NK-92 treated with Interleukin-12 subunit alpha and Interleukin-12 subunit beta, amount 100 ng/mL, for 24 hours (cell line): ENCODE measurements at regions not wholly inside any gene's neighbourhood (a gene's known extent, or its start where the extent isn't known, plus 50 kb on each side); places are given as distances from the start of the nearest gene placed in this dataset.

Source experiments
- DNase-seq: peaks from one replicate; lab custom pipeline; 2025; lab: John Stamatoyannopoulos, UW

DNA sequence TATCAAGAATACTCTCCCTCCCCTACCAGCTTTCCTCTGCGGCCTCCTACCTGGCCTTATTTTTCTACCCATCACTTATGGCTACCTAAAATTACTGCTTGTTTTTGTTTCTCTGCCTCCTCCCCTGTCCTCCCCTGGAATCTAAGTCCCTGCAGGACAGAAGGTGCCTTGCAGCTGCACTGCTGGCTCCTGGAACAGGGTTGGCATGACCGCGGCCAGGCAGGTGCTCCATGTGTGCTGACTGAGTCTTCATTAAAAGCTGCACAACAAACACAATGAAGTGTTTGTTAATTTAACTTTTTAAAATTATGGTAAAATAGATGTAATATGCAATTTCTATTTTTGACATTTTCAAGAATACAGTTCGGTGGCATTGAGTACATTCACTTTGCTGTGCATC is 171.9 kb upstream of the FHL2 start:
- no peak for DNase-seq

DNA sequence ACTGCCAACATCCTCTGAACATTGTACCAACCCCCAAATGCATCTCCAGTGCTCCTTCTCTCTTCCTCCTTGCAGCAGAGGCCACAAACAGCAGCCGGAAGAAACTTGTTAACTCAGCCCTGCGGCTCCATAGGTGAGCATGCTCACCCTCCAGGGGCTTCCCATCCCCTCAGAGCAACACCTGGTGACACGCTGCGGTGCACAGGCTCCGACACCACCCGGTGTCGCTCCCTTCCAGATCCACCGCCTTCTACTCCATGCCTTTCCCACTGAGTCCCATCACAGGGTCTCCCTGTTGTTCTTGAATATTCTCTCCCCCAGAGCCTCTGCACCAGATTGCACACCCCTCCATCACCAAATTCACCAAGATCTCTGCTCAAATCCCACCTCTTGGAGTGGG is 171.5 kb upstream of the FHL2 start:
- DNase-seq, result no peak

DNA sequence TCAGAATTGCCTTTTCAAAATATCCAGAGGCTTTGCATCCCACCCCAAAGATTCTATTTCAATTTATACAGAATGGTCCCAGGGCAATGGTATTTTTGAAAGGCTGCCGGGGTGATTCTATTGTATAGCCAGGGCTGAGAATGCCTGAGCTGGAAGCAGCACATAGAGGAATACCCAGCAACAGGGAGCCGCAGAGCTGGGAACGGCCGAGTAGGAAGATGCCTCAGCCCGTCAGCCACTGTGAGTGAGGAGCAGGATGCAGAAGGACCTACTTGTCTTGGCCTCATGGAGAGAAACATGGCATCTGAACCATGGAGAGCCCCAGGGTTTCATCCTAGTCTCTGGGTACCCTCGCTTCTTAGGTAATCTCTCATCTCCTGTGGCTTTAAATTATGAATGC is 170.8 kb upstream of the FHL2 start:
- no peak for DNase-seq

DNA sequence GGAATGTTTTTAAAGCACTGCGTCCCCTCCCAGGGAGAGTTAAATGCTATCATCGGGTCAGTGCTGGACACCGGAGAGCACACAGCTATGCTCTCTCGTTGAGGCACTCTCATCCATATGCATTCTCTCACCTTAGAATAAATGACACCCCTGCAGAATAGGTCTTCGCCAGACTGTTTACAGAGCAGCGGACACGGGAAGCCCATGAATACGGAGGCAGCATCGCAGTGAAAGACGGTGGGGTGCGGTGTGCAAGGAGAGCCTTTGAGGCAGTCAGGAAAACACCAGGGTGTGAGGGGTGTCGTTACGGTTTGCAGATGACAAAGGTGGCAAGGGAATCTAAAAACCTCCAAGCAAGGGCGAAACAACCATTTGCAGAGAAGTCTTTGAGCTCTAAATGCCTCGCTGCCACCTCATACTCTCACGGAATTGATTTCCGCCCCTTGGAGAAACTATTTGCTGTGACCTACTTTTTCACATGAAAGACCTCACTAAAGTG is 169.2 kb upstream of the FHL2 start:
- no peak for DNase-seq

DNA sequence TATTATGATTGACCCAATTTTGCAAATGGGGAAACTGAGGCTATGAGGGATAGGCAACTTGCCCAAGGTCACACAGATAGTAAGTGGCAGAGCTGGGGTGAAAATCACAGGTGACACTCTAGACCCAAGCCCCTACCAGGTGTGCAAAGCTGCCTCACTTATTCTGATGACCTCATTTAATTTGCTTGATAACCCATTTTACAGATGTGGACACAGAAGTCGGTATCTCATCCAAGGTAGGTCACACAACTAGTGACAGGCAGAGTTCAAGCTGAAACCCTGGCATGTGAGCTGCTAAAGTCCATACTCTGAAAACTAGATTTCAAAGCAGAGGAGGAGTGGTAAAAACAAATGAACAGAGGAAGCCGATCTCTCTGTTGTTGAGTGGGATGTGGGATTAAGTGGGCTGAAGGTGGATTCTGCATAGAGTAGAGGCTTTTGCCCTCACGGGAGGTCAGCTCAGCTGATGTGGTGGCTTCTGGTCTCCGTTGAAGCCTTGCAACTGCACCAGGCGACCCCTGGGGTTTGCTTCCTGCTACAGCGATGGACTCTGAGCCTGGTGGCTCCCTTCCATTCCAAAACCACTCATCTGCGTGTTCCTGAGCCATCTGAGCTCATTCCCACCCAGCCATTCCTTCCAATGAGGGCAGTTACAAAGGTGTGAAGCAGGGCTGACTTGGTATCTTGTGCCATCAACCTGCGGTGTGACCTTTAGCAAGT is 164.3 kb upstream of the FHL2 start:
- DNase-seq, result no peak

DNA sequence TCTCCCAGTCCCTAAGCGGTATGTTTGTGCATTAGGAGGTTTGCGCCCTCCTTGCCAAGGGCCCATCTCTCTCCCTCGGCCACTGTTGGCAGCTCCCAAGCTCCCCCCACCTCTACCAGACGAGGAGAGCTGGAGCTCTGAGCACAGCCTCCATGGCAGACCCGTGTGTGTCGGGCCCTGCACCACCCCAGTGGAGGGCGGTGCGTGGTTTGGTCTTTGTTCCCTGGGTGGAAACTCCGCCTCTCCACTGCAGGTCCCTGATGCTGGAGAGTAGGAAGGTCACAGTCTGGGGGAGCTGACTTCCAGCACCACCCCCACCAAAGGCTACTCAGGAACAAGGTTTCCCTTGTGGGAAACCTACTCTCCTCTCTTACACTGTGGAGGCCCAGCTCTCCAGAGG is 162.6 kb upstream of the FHL2 start:
- DNase-seq, result no peak

DNA sequence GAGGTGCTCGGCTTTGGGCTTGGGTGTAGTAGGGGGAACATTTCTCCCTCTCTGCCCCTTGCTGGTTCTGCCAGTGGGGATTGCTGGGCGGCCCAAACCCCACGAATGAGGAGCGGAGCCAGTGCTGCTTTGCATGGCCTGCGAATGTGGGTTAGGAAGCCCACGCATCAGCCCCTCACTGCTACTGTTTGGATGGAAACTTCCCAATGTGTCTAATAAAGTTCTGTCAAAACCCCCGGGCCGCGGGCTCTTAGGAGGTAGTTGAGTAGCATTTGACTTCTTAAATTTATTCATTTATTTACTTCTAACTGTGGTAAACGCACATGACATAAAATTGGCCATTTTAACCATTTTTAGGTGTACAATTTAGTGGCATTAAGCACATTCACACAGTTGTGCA is 161.3 kb upstream of the FHL2 start:
- no peak for DNase-seq

DNA sequence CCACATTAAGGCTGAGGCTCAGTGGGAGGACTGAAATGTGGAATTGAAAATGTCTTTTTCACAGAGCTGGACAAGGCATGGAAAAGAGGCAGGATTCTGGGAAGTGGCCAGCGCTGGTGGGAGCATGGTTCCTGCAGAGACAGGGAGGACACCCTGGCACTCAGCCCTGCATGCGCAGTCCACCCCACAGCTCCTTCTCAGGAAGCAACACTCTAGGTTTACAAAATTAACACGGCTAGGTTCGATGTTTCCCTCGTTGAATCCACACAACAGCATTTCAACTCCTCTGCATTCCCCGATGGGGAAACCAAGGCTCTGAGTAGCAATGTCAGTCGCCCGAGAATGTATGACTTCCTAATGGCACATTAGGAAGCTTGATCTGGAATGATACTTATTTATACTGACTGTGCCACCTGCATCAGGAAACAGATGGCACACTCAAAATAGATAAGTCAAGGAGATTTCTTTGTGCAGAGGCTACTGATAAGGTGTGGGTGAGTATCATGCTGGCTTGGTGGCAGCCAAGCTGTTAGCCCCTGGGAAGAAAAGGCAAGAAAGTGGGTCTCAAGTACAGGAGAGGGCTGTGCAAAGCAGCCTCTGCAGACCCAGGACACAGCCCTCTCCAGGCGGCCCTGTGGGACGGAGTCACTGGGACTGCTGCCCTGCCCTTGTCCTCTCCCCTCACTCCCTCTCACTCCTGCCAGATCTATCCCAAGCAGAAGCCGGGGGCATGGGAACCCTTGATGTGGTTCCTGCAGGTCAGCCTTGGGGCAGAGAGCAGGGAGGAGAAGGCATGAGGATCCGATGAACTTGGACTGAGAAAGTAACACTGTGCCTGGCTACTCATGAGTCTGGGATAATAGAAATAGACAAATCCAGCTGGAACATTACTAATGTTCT is 158.4 kb upstream of the FHL2 start:
- DNase-seq, result no peak

DNA sequence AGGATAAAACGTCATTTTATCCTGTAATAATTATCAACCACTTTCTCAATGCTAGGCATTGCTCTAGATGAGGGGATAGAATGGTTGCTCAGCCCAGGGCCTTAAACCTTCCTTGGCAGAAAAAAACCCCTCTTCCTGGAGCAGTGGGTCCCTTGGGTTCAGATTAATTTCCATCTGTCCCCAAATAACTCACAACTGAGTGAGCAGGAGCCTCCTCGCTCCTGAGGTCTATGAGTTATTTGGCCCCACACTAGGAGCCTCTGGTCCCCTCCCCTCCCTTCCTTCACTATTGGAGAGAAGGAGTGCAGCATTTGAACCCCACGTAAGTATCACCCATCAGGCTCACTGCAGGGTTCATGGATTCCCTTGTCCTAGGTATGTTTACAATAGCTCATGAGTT is 157.5 kb upstream of the FHL2 start:
- DNase-seq, result no peak

DNA sequence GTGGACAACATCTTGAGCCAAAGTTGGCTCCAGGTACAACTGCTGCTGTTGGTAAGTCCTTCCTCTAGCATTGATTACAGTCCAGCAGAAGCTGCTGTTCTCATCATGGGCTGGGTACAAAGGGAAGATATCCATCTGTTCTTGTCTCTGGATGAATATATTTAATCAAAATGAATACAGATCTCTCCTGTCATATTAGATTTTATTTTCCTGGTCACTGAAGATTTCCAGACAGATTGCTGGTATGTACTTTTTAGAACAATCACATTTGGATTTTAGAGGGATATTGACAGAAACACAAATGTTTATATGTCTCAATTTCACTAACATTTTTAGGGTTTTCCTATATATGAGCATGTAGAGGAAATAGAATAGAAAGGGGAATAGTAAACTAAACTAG is 155.4 kb upstream of the FHL2 start:
- no peak for DNase-seq

DNA sequence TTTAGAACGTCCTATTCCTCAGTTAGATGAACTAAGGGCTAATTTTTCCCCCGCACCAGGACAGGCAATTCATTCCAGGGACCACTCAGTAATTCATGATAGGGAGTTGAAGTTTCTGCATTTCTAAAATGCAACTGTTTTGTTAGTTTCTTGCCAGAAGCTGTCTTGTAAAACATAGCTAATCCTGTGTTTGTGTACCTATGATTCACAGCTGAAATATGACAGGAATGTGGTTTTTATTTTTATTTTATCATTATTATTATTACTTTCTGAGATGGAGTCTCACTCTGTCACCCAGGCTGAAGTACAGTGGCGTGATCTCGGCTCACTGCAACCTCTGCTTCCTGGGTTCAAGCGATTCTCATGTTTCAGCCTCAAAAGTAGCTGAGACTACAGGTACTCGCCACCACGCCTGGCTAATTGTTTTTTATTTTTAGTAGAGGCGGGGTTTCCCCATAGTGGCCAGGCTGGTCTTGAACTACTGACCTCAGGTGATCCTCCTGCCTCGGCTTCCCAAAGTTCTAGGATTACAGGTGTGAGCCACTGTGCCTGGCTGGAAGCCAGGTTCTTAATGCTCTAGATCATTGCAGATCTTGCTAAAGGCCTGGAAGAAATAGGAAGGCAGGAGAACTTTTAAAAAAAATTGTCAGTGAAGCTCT is 154.8 kb upstream of the FHL2 start:
- DNase-seq, result no peak

DNA sequence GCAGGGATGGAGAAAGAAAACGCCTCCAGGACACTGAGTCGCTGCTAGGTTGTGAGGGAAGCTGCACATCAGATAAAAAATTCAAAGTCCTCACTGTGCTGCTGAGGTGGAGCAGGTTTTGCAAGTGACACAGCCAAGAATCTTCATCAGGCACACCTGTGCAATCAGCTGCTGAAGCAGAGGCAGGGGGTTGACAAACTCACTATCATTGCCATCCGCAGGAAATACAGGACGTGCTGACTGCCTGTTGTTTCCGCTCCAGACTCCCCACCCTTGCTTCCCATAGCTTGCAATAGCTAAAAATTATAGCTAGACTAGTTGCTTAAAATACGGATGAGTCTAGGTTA is 147.8 kb upstream of the FHL2 start:
- DNase-seq, result no peak

DNA sequence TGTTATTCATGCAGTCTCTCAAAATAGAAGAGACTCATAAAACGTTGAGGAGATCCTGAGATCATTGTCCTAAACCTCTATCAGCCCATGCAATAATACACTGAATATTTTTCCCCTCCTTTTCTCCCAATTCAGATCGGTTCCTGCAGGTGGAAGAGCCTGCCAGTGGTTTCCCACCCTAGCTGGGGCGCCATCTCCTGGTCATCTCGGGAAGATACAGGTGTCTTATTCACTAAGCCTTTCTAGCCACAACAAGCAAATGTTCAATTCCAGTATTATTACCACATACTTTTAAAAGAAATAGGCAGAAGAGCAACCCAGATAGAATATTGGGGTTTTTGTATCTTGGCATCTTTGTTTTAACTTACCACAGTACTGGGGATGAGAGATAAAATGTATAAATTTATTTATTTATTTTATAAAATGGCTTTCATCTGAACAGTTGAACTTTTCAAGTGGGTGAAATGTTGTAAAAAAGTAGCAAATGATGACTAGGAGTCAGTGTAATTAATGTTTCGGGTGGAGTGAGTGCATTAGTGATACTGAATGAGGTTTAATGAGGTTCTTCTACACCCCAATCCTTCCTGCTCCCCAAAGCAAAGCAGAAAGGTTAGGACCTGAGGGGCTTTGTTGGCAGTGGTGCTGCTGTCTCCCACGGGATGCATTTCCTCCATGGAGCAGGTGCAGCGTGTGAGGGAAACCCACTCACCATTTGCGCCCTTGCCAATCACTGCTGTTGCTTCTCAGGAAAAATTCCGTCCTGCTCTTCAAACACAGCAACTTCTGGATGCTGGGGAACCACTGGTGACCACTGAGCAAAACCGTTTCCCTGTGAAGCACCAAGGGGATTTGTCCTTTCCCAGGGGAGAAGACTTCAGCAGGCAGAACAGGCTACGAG is 147.1 kb upstream of the FHL2 start:
- peak; percentile 11 for DNase-seq

DNA sequence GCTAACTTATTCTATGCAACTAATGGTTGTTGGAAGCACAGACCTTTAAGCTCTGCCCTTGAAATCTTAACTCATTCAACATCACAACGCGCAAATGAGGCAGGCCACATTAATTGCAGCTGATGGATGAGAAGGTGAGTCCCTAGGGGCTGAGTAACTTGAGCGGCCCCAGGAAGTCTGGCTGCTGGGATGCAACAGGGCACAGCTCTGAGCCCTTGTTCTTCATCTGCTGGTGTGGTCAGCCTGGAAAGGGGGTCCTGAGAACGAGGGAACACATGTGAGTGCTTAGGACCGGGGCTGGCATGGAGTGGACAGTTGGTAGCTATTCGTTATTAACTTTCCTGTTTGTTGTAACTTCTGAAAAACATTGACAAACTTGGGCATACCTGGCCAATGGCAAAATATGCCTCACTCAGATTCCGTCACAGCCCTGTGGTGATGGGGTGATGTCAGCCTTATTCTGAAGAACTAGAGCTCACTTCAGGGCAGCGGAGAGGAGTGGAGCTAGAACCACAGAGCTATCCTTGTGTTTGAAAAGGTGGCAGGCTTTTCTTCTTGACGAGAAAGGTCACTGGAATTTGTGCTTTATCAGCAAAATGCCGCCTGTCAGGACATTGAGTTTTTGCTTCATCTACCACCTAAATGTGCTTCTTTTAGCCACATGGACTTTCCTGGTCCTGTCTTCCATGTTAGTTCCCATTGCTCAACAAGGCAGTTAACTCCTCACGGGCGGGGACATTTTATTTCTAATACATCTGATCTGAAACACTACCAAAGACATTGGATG is 145.9 kb upstream of the FHL2 start:
- DNase-seq, result no peak

DNA sequence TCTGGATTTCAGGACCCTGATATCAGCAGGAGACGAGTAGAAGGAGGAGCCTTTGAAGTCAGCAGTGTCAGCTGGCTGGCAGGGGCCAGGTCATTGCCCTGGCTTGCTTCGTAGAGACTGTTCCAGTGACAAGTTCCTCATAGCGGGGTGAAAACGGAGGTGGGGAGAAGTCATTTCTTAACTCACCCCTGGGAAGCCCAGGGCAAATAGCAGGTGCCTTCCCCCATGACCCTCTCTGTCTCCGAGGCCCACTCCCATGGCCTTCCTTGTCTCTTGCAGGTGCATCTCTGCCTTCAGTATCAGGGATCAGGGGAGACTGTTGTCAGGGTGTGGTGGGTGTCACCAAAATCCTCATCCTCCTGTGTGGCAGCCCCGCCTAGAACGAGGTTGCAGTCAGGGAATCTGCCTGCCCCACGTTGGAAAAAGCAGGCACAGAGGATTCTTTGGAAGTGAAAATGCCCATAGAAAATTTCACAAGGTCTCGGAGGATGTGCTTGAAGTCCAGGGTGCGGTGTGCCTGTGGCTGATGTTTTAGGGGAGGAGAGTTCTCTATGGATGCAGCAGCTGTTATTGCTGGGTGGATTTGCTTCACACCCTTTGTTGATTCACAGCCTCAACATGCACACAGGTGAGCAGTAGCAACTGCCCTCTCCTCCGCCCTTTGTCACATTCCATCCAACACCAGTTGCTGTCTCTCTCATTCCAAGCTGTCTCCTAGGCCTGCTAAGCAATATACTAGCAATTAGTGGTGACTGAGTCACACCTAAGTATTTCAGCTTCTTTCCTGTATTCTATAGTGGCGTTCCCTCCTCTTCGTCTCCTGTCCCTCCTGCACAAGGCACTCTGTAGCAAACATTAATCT is 142.6 kb upstream of the FHL2 start:
- DNase-seq, result no peak

DNA sequence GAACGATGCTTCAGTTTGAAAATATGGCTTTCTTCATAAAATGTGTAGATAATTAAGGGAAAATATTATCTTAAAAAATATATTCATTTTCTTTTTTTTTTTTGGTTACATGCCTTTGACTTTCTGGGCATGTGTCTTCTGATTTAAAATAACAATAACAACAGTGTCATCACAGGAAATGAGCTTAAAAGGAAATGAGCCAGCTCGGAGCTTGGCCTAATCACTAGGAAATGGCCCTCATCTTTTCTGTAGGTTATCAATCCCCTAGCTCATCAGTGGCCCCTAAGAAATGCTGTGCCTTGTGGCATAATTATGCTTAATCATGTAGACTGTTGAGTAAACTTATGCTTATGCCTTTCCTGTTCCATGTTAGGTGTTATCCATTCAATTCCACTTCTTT is 141.8 kb upstream of the FHL2 start:
- DNase-seq, result no peak

DNA sequence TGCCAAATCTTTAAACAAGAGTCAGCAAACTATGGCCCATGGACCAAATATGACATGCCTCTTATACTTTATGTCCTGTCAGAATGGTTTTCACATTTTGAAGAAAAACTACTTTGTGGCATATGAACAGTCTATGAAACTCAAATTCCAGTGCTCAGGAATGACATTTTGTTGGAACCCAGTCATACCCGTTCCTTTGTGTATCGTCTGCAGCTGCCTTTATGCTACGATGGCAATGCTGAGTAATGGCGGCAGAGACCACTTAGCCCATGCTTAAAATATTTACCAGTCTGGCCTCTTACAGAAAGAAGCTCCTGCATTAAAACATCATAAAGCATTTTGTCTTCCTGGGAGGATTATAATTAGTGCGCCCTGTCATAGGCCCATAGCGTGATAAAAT is 140.5 kb upstream of the FHL2 start:
- DNase-seq, result no peak

DNA sequence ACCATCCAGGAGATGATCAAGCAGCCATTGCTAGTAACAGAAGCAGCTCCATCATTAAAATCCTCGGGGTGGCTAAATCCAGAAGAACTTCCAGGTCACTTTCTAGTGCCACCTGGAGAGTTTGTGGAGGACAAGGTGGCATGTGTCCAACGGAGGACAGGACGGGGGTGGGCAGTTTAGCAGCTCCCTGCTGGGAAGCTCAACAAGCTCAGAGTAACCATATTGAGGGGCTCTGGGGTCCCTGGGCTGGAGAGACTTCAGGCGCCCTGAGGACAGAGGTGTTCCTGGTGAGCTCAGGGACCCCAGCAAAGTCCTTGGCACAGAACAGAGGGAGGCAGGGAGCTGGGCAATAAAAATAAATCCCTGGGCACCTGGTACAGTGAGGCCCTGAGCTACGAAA is 140.0 kb upstream of the FHL2 start:
- DNase-seq, result no peak

DNA sequence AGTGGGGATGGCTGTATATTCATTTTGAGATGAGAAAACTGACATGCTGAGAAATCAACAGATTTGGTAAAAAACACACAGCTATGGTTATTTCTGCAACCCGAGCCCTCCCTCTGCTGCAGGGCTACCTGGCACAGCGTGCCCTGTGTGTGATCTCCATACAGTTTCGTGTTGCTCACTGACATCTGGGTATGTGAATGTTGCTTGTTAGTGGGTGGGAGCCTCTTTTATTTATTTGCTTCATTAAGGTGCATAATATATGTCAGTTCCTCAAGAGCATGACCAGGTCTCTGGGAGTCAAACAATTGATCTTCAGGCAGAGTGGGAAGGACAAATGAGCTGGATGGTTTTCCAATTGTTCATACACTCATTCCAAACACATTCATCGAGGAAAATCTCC is 139.1 kb upstream of the FHL2 start:
- no peak for DNase-seq

DNA sequence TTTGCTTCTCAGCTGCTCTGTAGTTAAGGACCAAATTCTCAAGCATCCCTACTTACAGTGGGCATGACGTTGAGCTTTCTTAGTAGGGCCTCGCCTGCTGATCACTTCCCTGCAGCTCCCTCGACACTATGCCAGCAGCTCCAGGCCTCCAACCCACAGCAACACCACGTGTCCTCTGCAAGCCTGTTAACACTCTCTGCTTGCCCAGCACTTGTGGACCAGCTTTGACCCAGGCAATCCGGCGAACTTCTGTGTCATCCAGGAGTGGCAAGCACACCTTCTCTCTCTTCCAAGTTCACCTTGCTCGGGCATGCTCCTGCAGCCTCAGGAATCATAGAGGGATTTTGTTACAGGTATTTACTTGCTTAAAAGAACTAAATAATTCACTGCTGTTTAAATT is 138.6 kb upstream of the FHL2 start:
- no peak for DNase-seq
